GM12878 (cell line): ENCODE measurements at regions not wholly inside any gene's neighbourhood (a gene's known extent, or its start where the extent isn't known, plus 50 kb on each side); places are given as distances from the start of the nearest gene placed in this dataset.

Experiments
- ATAC-seq: fragments of 200-7000 bp; cut with Tn5 transposase; 3 replicates; pipeline ENCODE4 v1.9.1; 2020; ENCODE audit warnings: mild to moderate bottlenecking, moderate library complexity
- BruUV-seq: library from RNA; stranded (reverse); fragments of 400-500 nt; replicated peaks from 2 replicates; lab custom pipeline; 2021; lab: Mats Ljungman, UMichigan
- CTCF ChIA-PET: fragments of 300-600 bp; sonication (Branson Sonifier 250); formaldehyde crosslinking; extraction: SDS; loops from one replicate; lab custom pipeline; 2021; ENCODE audit warnings: inconsistent platforms; lab: Yijun Ruan, JAX
- POLR2A ChIA-PET: fragments of 350-600 bp; formaldehyde crosslinking; extraction: SDS; loops from one replicate; lab custom pipeline; 2021; ENCODE audit warnings: inconsistent platforms; lab: Charles Lee
- RAD21 ChIA-PET: fragments of 300-600 bp; sonication (Branson Sonifier 250); formaldehyde crosslinking; loops from one replicate; lab custom pipeline; 2023; ENCODE audit warnings: antibody characterized with exemption; ENCODE audit not compliant: unreplicated experiment; lab: Charles Lee
- SMC1A ChIA-PET: fragments of 300-600 bp; sonication (Branson Sonifier 250); formaldehyde crosslinking; loops from one replicate; lab custom pipeline; 2023; ENCODE audit not compliant: unreplicated experiment, uncharacterized antibody; lab: Charles Lee
- DNase-seq: peaks from one replicate; pipeline ENCODE4 v3.0.0-alpha.2; 2011; ENCODE audit warnings: low read depth, low spot score
- FAIRE-seq: peaks from 3 replicates; lab custom pipeline; 2011; peaks lifted over from hg19 to GRCh38; lab: Jason Lieb, UNC
- H2AFZ ChIP-seq: 2 replicates; pipeline ENCODE4 v1.6.0; 2011; ENCODE audit warnings: low read depth, low read length, control low read depth; ENCODE audit not compliant: control insufficient read depth
- H3K27ac ChIP-seq: 2 replicates; pipeline ENCODE4 v1.5.1; 2011; ENCODE audit warnings: control low read depth; ENCODE audit not compliant: control insufficient read depth, insufficient read depth
- H3K27me3 ChIP-seq, 2 experiments: replicated peaks in 1 of 2; 2 replicates each; pipeline versions ENCODE4 v1.6.0 to v1.6.1; 2011; ENCODE audit warnings: low read length in 1 of 2; ENCODE audit not compliant: control insufficient read depth in 2 of 2, insufficient read depth in 2 of 2
- H3K36me3 ChIP-seq, 2 experiments: 2 replicates each; pipeline ENCODE4 v1.5.1; 2011; ENCODE audit warnings: low read length in 1 of 2; ENCODE audit not compliant: control insufficient read depth in 2 of 2, insufficient read depth in 2 of 2
- H3K4me1 ChIP-seq: 2 replicates; pipeline ENCODE4 v1.6.1; 2011; ENCODE audit warnings: mild to moderate bottlenecking, low read length, moderate library complexity, mixed read lengths; ENCODE audit not compliant: control insufficient read depth, insufficient read depth
- H3K4me2 ChIP-seq: 2 replicates; pipeline ENCODE4 v1.6.0; 2011; ENCODE audit warnings: control low read depth; ENCODE audit not compliant: control insufficient read depth, insufficient read depth
- H3K4me3 ChIP-seq: fragments of 200-600 bp; sonication (generic); 2 replicates; pipeline ENCODE4 v1.5.1; 2016
- H3K79me2 ChIP-seq: 2 replicates; pipeline ENCODE4 v1.6.0; 2011; ENCODE audit warnings: low read length; ENCODE audit not compliant: control insufficient read depth, insufficient read depth
- H3K9ac ChIP-seq: 2 replicates; pipeline ENCODE4 v1.8.0; 2011; ENCODE audit warnings: low read length, control low read depth, mixed read lengths; ENCODE audit not compliant: control insufficient read depth, insufficient read depth
- H3K9me3 ChIP-seq: replicated peaks from 3 replicates; pipeline ENCODE4 v1.5.1; 2011; ENCODE audit warnings: mild to moderate bottlenecking, low read length; ENCODE audit not compliant: control insufficient read depth, insufficient read depth
- H4K20me1 ChIP-seq: 2 replicates; pipeline ENCODE4 v1.6.0; 2011; ENCODE audit not compliant: control insufficient read depth, insufficient read depth
- BCL11A ChIP-seq: IDR thresholded peaks from 2 replicates; pipeline ENCODE4 v1.6.1; 2011; ENCODE audit warnings: low read depth, low read length
- ESRRA ChIP-seq: IDR thresholded peaks from 2 replicates; pipeline ENCODE4 v1.6.1; 2012; ENCODE audit warnings: mild to moderate bottlenecking, low read length, improper control_type of control experiment
- MEF2B ChIP-seq: fragments of 450-650 bp; IDR thresholded peaks from 2 replicates; pipeline ENCODE4 v1.6.1; 2018; ENCODE audit warnings: mild to moderate bottlenecking, moderate library complexity; ENCODE audit not compliant: partially characterized antibody, poor library complexity, severe bottlenecking
- MTA2 ChIP-seq: fragments of 450-650 bp; IDR thresholded peaks from 2 replicates; pipeline ENCODE4 v1.6.1; 2016; ENCODE audit warnings: low read depth, mild to moderate bottlenecking, moderate library complexity
- SIX5 ChIP-seq: IDR thresholded peaks from 2 replicates; pipeline ENCODE4 v1.6.1; 2011; ENCODE audit warnings: mild to moderate bottlenecking, low read depth, low read length, moderate library complexity; ENCODE audit not compliant: severe bottlenecking
- SMC3 ChIP-seq: IDR thresholded peaks from 2 replicates; pipeline ENCODE4 v1.6.1; 2011; ENCODE audit warnings: low read length, improper control_type of control experiment, borderline replicate concordance
- TCF12 ChIP-seq: IDR thresholded peaks from 2 replicates; pipeline ENCODE4 v1.6.1; 2011; ENCODE audit warnings: low read depth, mild to moderate bottlenecking, low read length
- TCF3 ChIP-seq: IDR thresholded peaks from 2 replicates; pipeline ENCODE4 v1.6.1; 2012; ENCODE audit warnings: low read depth, mild to moderate bottlenecking, low read length, borderline replicate concordance; ENCODE audit not compliant: insufficient read depth
- WGBS: methylation state at CpG from one replicate; pipeline ENCODE4 v1.1.6; 2016; ENCODE audit warnings: low lambda C conversion rate; ENCODE audit not compliant: insufficient replicate concordance, insufficient coverage; ENCODE audit errors: missing lambda C conversion rate; 5-methylcytosine and 5-hydroxymethylcytosine counted together
- in situ Hi-C: fragments of 300-500 bp; cut with MboI; formaldehyde crosslinking; loops from 9 replicates; pipeline ENCODE4 v1.14.3; 2018; ENCODE audit warnings: mixed read lengths
- intact Hi-C: fragments of 100-400 bp; cut with micrococcal nuclease; formaldehyde crosslinking; loops from one replicate; pipeline ENCODE4 v1.14.2; 2022; ENCODE audit not compliant: unreplicated experiment
- TF ChIP-seq, protein P1 (sequence below): IDR thresholded peaks from 2 replicates; pipeline ENCODE4 v1.6.1; 2012; ENCODE audit warnings: low read length, inconsistent platforms
- TF ChIP-seq, protein P2 (sequence below): IDR thresholded peaks from 2 replicates; pipeline ENCODE4 v1.6.1; 2012; ENCODE audit warnings: low read depth, low read length, improper control_type of control experiment

DNA sequence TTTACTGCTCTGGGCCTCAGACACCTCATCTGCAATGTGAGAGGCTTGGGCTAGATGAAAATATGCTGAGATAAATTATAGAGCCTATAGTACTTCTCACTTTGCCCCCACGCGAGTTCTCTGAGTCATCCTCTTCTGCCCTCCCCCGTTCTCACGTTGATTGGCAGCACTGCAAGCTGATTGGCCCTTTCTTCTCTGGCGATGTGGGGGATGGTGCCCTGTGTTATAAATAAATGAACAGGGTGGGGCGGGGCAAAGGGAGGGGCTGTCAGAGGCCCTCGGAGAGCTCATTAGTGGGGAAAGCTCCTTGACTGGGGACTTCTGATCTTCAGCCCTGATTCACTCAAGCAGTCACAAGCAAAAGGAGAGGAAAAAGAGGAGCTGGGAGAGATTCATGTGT is 64.3 kb upstream of the ZC3H12A start:
- BruUV-seq = no TSS peak
- in situ Hi-C loops = no loop called here
- SMC1A ChIA-PET = no interaction called here

More for the DNA sequence above, 64.3 kb upstream of the ZC3H12A start:
- no peaks in the 10 kb centered on the region for H3K27me3 ChIP-seq
- H3K79me2 ChIP-seq = no peaks in the 10 kb centered on the region
- no peak overlapping the region for H3K9ac ChIP-seq
- DNase-seq = no peak
- H2AFZ ChIP-seq = no peak overlapping the region
- ATAC-seq = no peak
- H4K20me1 ChIP-seq = no peaks in the 10 kb centered on the region; the same call in 1 of the 2 replicates
- no peaks in the 10 kb centered on the region for H3K36me3 ChIP-seq
- H3K4me2 ChIP-seq = no peak overlapping the region
- intact Hi-C loops = no loop called here
- CTCF ChIA-PET = no interaction called here
- POLR2A ChIA-PET = no interaction called here
- H3K4me3 ChIP-seq = no peak overlapping the region
- H3K27ac ChIP-seq = no peak overlapping the region
- TF ChIP-seq SIX5 (no peak), MEF2B (no peak), BCL11A (no peak), TCF12 (no peak), MTA2 (no peak), SMC3 (no peak), ESRRA (no peak), TCF3 (no peak)
- TF ChIP-seq, protein P1, sequence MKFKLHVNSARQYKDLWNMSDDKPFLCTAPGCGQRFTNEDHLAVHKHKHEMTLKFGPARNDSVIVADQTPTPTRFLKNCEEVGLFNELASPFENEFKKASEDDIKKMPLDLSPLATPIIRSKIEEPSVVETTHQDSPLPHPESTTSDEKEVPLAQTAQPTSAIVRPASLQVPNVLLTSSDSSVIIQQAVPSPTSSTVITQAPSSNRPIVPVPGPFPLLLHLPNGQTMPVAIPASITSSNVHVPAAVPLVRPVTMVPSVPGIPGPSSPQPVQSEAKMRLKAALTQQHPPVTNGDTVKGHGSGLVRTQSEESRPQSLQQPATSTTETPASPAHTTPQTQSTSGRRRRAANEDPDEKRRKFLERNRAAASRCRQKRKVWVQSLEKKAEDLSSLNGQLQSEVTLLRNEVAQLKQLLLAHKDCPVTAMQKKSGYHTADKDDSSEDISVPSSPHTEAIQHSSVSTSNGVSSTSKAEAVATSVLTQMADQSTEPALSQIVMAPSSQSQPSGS = no peak
- TF ChIP-seq, protein P2, sequence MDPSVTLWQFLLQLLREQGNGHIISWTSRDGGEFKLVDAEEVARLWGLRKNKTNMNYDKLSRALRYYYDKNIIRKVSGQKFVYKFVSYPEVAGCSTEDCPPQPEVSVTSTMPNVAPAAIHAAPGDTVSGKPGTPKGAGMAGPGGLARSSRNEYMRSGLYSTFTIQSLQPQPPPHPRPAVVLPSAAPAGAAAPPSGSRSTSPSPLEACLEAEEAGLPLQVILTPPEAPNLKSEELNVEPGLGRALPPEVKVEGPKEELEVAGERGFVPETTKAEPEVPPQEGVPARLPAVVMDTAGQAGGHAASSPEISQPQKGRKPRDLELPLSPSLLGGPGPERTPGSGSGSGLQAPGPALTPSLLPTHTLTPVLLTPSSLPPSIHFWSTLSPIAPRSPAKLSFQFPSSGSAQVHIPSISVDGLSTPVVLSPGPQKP = no peak
- H3K4me1 ChIP-seq = no peaks in the 10 kb centered on the region
- FAIRE-seq = no peak
- WGBS = 4% methylated on average over 6 of the region's 7 CpGs
- RAD21 ChIA-PET = interaction anchor here (0.7 to 1.1 kb wide), 2 partner anchors 19 to 24 kb away, joined by 3 read pairs; no protein-coding TSS in a partner anchor
- H3K9me3 ChIP-seq = no peaks in the 10 kb centered on the region
